ENCODE measurements at regions not wholly inside any gene's neighbourhood (a gene's known extent, or its start where the extent isn't known, plus 50 kb on each side); places are given as distances from the start of the nearest gene placed in this dataset.

- TF ChIP-seq POLR2A (IDR thresholded peaks at IDR 0.05; ENCODE audit: low read depth, low read length) (no peak), TAF1 (IDR thresholded peaks at IDR 0.05; ENCODE audit: borderline replicate concordance, low read depth, low read length) (no peak)
Measured at GRCh38 chr7:155945670-155946325, 133.5 kb upstream of the SHH start.

Data from GM12892 (cell line).